ENCODE measurements at regions not wholly inside any gene's neighbourhood (a gene's known extent, or its start where the extent isn't known, plus 50 kb on each side); places are given as distances from the start of the nearest gene placed in this dataset.

- TF ChIP-seq CTCF (IDR thresholded peaks at IDR 0.05) (no peak), POLR2AphosphoS5 (IDR thresholded peaks at IDR 0.05) (no peak)
Observed at GRCh38 chr15:66947471-66947870, 117.9 kb upstream of the SMAD3 start.

Measured in prostate gland (tissue), 2 donors.